ENCODE measurements at regions not wholly inside any gene's neighbourhood (a gene's known extent, or its start where the extent isn't known, plus 50 kb on each side); places are given as distances from the start of the nearest gene placed in this dataset.

DNA sequence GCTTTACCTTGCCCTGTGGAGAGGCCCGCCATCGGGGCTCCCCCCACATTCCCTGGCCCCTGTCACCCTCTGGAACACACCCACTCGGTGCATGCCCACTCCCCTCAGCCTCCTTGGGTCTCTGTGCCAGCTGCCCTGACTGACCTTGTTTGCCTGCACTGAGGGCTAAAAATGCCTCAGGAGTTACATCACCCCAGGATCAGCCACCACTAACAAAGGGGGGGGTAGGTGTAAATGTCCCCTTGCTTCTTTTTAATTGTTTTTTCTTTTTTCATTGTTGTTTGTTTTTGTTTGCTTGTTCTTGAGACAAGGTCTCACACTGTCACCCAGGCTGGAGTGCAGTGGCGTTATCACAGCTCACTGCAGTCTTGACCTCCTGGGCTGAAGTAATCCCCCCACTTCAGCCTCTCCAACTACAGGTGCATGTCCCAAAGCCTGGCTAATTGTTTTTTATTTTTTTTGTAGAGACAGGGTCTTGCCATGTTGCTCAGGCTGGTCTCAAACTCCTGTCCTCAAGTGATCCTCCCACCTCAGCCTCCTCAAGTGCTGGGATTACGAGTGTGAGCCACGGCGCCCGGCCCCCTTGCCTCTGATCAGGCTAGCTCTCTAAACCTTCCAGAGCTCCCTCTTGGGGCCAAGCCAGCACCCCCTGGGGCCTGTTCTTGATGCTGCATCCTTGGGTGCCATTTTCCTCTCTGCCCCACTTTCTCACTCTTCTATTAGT lies 297.1 kb downstream of the UQCRFS1 start:
- Histone ChIP-seq H3K27ac (ENCODE audit: low read depth, low read length) (no peak overlapping the region), H3K9me3 (ENCODE audit: control insufficient read depth in 3 of 3, low read length in 3 of 3) (no peaks in the 10 kb centered on the region), H3K4me1 (ENCODE audit: control insufficient read depth in 3 of 3, insufficient read depth in 3 of 3, low read length in 3 of 3) (no peaks in the 10 kb centered on the region), H3K36me3 (ENCODE audit: control insufficient read depth in 3 of 3, insufficient read depth in 3 of 3, low read length in 3 of 3) (no peaks in the 10 kb centered on the region), H3K4me3 (ENCODE audit: low read length in 3 of 3) (no peak overlapping the region), H3K27me3 (ENCODE audit: control insufficient read depth in 3 of 3, insufficient read depth in 3 of 3, low read length in 3 of 3) (peaks cover 0 to 15% (median 4%) of the 10 kb centered on the region in 3 donors), H3K9ac (ENCODE audit: low read depth in 1 of 3, low read length in 3 of 3) (no peak overlapping the region)

DNA sequence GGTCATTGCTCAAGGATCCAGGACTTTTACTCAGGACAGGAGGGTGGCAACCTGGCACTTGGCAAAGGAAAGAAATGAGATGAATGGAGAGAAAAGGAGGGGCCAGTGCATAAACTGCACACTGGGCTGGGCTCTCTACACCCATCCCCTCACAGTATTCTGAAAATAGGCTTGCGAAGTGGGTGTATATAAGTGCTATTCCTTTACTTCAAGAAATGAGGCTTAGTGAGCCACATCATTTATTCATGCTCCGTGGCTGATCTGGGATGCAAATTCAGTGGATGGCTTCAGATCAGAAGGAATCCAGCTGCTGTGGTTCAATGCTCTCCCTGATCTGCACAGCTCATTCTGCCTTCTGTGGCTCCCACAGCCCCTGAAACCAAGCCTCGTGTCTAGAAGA lies 297.7 kb downstream of the UQCRFS1 start:
- Histone ChIP-seq H3K9ac (ENCODE audit: low read depth in 1 of 3, low read length in 3 of 3) (no peak overlapping the region), H3K36me3 (ENCODE audit: control insufficient read depth in 3 of 3, insufficient read depth in 3 of 3, low read length in 3 of 3) (no peaks in the 10 kb centered on the region), H3K4me3 (ENCODE audit: low read length in 3 of 3) (no peak overlapping the region), H3K4me1 (ENCODE audit: control insufficient read depth in 3 of 3, insufficient read depth in 3 of 3, low read length in 3 of 3) (no peaks in the 10 kb centered on the region), H3K27ac (ENCODE audit: low read depth, low read length) (no peak overlapping the region), H3K9me3 (ENCODE audit: control insufficient read depth in 3 of 3, low read length in 3 of 3) (no peaks in the 10 kb centered on the region), H3K27me3 (ENCODE audit: control insufficient read depth in 3 of 3, insufficient read depth in 3 of 3, low read length in 3 of 3) (peaks cover 0 to 10% (median 2%) of the 10 kb centered on the region in 3 donors)

DNA sequence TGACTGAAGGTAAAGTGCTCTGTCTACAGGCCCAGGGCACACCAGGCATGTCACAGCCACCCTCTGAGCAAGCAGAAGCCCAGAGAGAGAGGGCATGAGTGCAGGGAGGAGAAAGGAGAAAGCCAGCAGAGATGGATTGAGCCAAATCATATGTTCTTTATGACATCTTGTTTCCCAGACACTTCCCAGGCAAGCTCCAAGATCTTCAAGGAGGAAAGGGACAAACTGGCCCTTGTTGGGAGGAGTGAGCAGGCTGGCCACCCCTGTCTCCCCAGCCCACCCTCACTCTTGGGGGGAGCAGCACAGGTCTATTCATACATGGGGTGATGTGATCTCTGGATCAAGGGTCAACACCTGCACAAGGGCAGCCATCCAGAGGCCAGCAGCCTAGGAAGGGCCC lies 298.8 kb downstream of the UQCRFS1 start:
- H3K27ac ChIP-seq (ENCODE audit: low read depth, low read length), result no peak overlapping the region
- H3K4me1 ChIP-seq (ENCODE audit: control insufficient read depth in 3 of 3, insufficient read depth in 3 of 3, low read length in 3 of 3), result no peaks in the 10 kb centered on the region

DNA sequence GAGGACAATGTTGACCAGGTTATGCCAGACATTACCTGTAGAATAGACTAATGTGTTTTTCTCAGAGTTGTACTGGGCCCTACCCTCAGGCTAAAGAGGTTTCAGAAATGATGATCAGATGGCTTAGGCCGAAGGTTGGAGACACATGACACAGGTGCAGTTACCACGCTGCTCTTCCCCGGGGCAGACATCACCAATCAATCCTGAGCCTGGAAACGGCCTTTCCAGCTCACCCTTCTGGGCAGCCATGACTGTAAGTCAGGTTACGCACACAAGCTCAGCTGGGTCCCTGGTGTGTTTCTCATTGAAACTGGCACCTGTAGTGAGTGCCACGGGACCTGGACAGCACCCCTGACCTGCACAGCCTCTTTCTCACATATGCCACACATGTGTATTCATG lies 299.3 kb downstream of the UQCRFS1 start:
- no peaks in the 10 kb centered on the region for H3K4me1 ChIP-seq (ENCODE audit: control insufficient read depth in 3 of 3, insufficient read depth in 3 of 3, low read length in 3 of 3)
- no peak overlapping the region for H3K9ac ChIP-seq (ENCODE audit: low read depth in 1 of 3, low read length in 3 of 3)
- no peaks in the 10 kb centered on the region for H3K36me3 ChIP-seq (ENCODE audit: control insufficient read depth in 3 of 3, insufficient read depth in 3 of 3, low read length in 3 of 3)
- no peak overlapping the region for H3K27ac ChIP-seq (ENCODE audit: low read depth, low read length)
- no peaks in the 10 kb centered on the region for H3K9me3 ChIP-seq (ENCODE audit: control insufficient read depth in 3 of 3, low read length in 3 of 3)
- no peak overlapping the region for H3K4me3 ChIP-seq (ENCODE audit: low read length in 3 of 3)
- H3K27me3 ChIP-seq (ENCODE audit: control insufficient read depth in 3 of 3, insufficient read depth in 3 of 3, low read length in 3 of 3), result peaks cover 0 to 10% (median 2%) of the 10 kb centered on the region in 3 donors

More for the DNA sequence above, 298.8 kb downstream of the UQCRFS1 start:
- H3K4me3 ChIP-seq (ENCODE audit: low read length in 3 of 3), result no peak overlapping the region
- no peaks in the 10 kb centered on the region for H3K36me3 ChIP-seq (ENCODE audit: control insufficient read depth in 3 of 3, insufficient read depth in 3 of 3, low read length in 3 of 3)
- H3K27me3 ChIP-seq (ENCODE audit: control insufficient read depth in 3 of 3, insufficient read depth in 3 of 3, low read length in 3 of 3), result peaks cover 0 to 10% (median 2%) of the 10 kb centered on the region in 3 donors
- no peaks in the 10 kb centered on the region for H3K9me3 ChIP-seq (ENCODE audit: control insufficient read depth in 3 of 3, low read length in 3 of 3)
- H3K9ac ChIP-seq (ENCODE audit: low read depth in 1 of 3, low read length in 3 of 3), result no peak overlapping the region

GRCh38 chr19:28908941-28909340 lies 304.0 kb downstream of the UQCRFS1 start:
- H3K9me3 ChIP-seq (ENCODE audit: control insufficient read depth in 3 of 3, low read length in 3 of 3), result no peaks in the 10 kb centered on the region
- H3K9ac ChIP-seq (ENCODE audit: low read depth in 1 of 3, low read length in 3 of 3), result no peak overlapping the region
- H3K27me3 ChIP-seq (ENCODE audit: control insufficient read depth in 3 of 3, insufficient read depth in 3 of 3, low read length in 3 of 3), result peaks cover 0 to 7% (median 6%) of the 10 kb centered on the region in 3 donors
- no peaks in the 10 kb centered on the region for H3K36me3 ChIP-seq (ENCODE audit: control insufficient read depth in 3 of 3, insufficient read depth in 3 of 3, low read length in 3 of 3)
- no peaks in the 10 kb centered on the region for H3K4me1 ChIP-seq (ENCODE audit: control insufficient read depth in 3 of 3, insufficient read depth in 3 of 3, low read length in 3 of 3)
- no peak overlapping the region for H3K4me3 ChIP-seq (ENCODE audit: low read length in 3 of 3)
- H3K27ac ChIP-seq (ENCODE audit: low read depth, low read length), result no peak overlapping the region

GRCh38 chr19:28907534-28907933 lies 305.4 kb downstream of the UQCRFS1 start:
- H3K27me3 ChIP-seq (ENCODE audit: control insufficient read depth in 3 of 3, insufficient read depth in 3 of 3, low read length in 3 of 3), result peaks cover 0 to 4% (median under 1%) of the 10 kb centered on the region in 3 donors
- H3K4me3 ChIP-seq (ENCODE audit: low read length in 3 of 3), result no peak overlapping the region
- H3K9me3 ChIP-seq (ENCODE audit: control insufficient read depth in 3 of 3, low read length in 3 of 3), result no peaks in the 10 kb centered on the region
- no peaks in the 10 kb centered on the region for H3K36me3 ChIP-seq (ENCODE audit: control insufficient read depth in 3 of 3, insufficient read depth in 3 of 3, low read length in 3 of 3)
- H3K4me1 ChIP-seq (ENCODE audit: control insufficient read depth in 3 of 3, insufficient read depth in 3 of 3, low read length in 3 of 3), result no peaks in the 10 kb centered on the region
- H3K27ac ChIP-seq (ENCODE audit: low read depth, low read length), result no peak overlapping the region
- H3K9ac ChIP-seq (ENCODE audit: low read depth in 1 of 3, low read length in 3 of 3), result no peak overlapping the region

DNA sequence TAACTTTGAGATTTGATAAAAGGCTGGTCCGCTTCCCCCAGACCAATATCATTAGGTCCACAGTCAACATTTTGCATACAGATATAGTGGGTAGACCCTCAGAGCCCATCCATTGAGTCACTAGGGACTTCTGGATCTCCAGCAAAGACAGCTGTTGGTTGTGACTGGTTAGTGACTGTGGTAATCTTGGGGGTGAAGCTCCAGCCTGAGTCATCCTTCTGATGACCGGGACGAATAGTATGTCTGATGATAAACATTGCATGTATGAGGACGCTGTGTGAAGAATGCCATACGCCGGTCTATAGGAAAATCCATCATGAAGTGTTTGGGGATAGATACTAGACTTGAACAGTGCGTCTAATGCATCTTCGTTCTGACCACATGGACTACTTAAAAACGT lies 307.0 kb downstream of the UQCRFS1 start:
- Histone ChIP-seq H3K9ac (ENCODE audit: low read depth in 1 of 3, low read length in 3 of 3) (no peak overlapping the region), H3K4me3 (ENCODE audit: low read length in 3 of 3) (no peak overlapping the region), H3K4me1 (ENCODE audit: control insufficient read depth in 3 of 3, insufficient read depth in 3 of 3, low read length in 3 of 3) (no peaks in the 10 kb centered on the region), H3K36me3 (ENCODE audit: control insufficient read depth in 3 of 3, insufficient read depth in 3 of 3, low read length in 3 of 3) (no peaks in the 10 kb centered on the region), H3K9me3 (ENCODE audit: control insufficient read depth in 3 of 3, low read length in 3 of 3) (no peaks in the 10 kb centered on the region), H3K27me3 (ENCODE audit: control insufficient read depth in 3 of 3, insufficient read depth in 3 of 3, low read length in 3 of 3) (peaks cover 0 to 4% (median 0%) of the 10 kb centered on the region in 3 donors), H3K27ac (ENCODE audit: low read depth, low read length) (no peak overlapping the region)

DNA sequence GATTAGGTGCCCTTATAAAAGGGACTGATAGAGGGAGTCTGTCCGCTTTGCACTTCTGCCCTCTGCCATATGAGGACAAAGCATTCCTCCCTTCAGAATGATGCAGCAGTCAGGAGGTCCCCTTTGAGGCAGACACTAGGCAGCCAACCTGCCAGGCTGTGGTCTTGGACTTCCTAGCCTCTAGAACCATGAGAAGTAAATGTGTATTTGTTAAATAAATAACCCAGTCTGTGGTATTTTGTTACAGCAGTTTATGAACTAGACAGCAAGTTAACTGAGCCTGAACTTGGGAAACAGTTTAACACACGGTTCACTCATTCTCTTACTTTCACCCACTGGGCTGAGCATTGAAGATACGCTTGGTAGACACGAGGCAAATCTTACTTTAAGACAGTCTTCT lies 313.2 kb downstream of the UQCRFS1 start:
- Histone ChIP-seq H3K4me1 (ENCODE audit: control insufficient read depth in 3 of 3, insufficient read depth in 3 of 3, low read length in 3 of 3) (no peaks in the 10 kb centered on the region), H3K4me3 (ENCODE audit: low read length in 3 of 3) (no peak overlapping the region), H3K9me3 (ENCODE audit: control insufficient read depth in 3 of 3, low read length in 3 of 3) (no peaks in the 10 kb centered on the region), H3K27ac (ENCODE audit: low read depth, low read length) (no peak overlapping the region), H3K36me3 (ENCODE audit: control insufficient read depth in 3 of 3, insufficient read depth in 3 of 3, low read length in 3 of 3) (no peaks in the 10 kb centered on the region), H3K27me3 (ENCODE audit: control insufficient read depth in 3 of 3, insufficient read depth in 3 of 3, low read length in 3 of 3) (no peaks in the 10 kb centered on the region), H3K9ac (ENCODE audit: low read depth in 1 of 3, low read length in 3 of 3) (no peak overlapping the region)

DNA sequence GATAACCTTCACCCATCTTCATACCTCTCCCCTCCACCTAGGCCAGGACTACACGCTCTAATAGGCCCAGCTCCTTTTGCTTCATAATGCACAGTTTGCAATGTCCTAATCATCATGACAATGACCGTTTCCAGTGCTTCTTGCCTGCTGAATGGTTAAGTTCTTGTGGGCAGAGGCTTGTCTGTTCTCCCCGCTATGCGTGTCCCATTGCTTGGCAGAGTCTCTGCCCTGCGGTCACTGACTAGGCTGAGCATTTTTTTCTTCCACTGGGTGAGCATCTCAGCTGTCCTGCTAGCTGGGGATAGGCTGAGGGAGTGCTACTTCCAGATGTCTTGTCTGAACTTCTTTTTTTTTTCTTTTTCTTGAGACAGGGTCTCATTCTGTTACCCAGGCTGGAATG lies 314.7 kb downstream of the UQCRFS1 start:
- Histone ChIP-seq H3K4me1 (ENCODE audit: control insufficient read depth in 3 of 3, insufficient read depth in 3 of 3, low read length in 3 of 3) (no peaks in the 10 kb centered on the region), H3K36me3 (ENCODE audit: control insufficient read depth in 3 of 3, insufficient read depth in 3 of 3, low read length in 3 of 3) (no peaks in the 10 kb centered on the region), H3K9me3 (ENCODE audit: control insufficient read depth in 3 of 3, low read length in 3 of 3) (no peaks in the 10 kb centered on the region), H3K27me3 (ENCODE audit: control insufficient read depth in 3 of 3, insufficient read depth in 3 of 3, low read length in 3 of 3) (no peaks in the 10 kb centered on the region), H3K4me3 (ENCODE audit: low read length in 3 of 3) (no peak overlapping the region), H3K9ac (ENCODE audit: low read depth in 1 of 3, low read length in 3 of 3) (no peak overlapping the region), H3K27ac (ENCODE audit: low read depth, low read length) (no peak overlapping the region)

DNA sequence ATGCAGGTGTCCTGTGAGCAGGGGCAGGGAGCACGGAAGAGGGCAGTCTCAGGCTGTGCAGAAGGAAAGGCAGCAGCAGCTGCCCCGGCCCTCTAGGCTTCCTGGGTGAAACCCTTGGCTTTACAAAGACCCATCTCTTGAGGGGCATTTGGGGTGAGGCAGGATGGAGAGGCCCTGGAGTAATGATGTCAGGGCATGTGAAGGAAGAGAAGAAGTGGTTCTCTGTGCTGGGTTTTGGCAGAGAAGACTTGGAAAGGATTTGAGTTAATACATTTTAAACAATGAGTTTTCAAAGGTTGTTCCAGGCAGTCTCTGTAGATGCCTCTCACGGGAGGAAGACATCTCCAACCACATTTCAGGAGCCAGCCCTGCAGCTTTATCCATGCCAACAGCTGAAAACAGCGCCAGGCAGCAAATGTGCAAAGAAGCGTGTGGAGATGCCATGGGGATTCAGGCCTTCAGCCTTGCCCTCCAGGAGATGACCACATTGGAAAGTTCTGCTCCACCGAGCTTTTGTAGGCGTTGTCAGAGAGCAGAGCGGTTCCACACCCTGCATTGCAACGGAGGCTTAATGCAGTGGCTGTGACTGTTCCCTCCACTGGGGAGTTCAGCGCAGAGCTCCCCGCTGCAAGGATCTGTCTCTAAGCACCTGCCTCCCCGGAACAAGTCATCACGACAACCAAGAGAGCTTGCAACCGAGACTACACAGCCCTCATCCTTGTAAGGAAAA lies 322.8 kb downstream of the UQCRFS1 start:
- Histone ChIP-seq H3K9me3 (ENCODE audit: control insufficient read depth in 3 of 3, low read length in 3 of 3) (no peaks in the 10 kb centered on the region), H3K36me3 (ENCODE audit: control insufficient read depth in 3 of 3, insufficient read depth in 3 of 3, low read length in 3 of 3) (no peaks in the 10 kb centered on the region)

More for the DNA sequence above, 322.8 kb downstream of the UQCRFS1 start:
- H3K4me3 ChIP-seq (ENCODE audit: low read length in 3 of 3), result no peak overlapping the region
- H3K9ac ChIP-seq (ENCODE audit: low read depth in 1 of 3, low read length in 3 of 3), result no peak overlapping the region
- peaks cover 0 to 4% (median 0%) of the 10 kb centered on the region in 3 donors for H3K27me3 ChIP-seq (ENCODE audit: control insufficient read depth in 3 of 3, insufficient read depth in 3 of 3, low read length in 3 of 3)
- peaks cover 0 to 2% (median 0%) of the 10 kb centered on the region in 3 donors for H3K4me1 ChIP-seq (ENCODE audit: control insufficient read depth in 3 of 3, insufficient read depth in 3 of 3, low read length in 3 of 3)
- H3K27ac ChIP-seq (ENCODE audit: low read depth, low read length), result no peak overlapping the region
